Spleen (tissue), 11 donors: ENCODE measurements at regions not wholly inside any gene's neighbourhood (a gene's known extent, or its start where the extent isn't known, plus 50 kb on each side); places are given as distances from the start of the nearest gene placed in this dataset.
A peak's percentile ranks its signal among the peaks of the same experiment; 100 is the strongest.
"Not testable (repeated sequence)": the region's sequence is repeated elsewhere in the genome, so short reads cannot be mapped to it uniquely, and the experiment has no call there.

Experiments used
- DNase-seq: peaks from one replicate; pipeline ENCODE4 v3.0.0-alpha.2; 2020
- H3K27ac ChIP-seq, 8 donors: fragments of 200-600 bp; sonication (generic) in 7 of 8; 1 replicate in 4 of 8; 2 replicates in 4 of 8; pipeline versions ENCODE4 v1.5.0 to v1.8.0; 2016 to 2021; ENCODE audit warnings: inconsistent platforms in 4 of 8, mild to moderate bottlenecking in 4 of 8, moderate library complexity in 1 of 8
- H3K27me3 ChIP-seq, 7 donors: fragments of 200-600 bp; sonication (generic) in 6 of 7; replicated peaks in 1 of 7; 1 replicate in 4 of 7; 2 replicates in 3 of 7; pipeline versions ENCODE4 v1.5.0 to v1.8.0; 2016 to 2021; ENCODE audit warnings: inconsistent platforms in 3 of 7, mild to moderate bottlenecking in 1 of 7
- H3K36me3 ChIP-seq, 6 donors: fragments of 200-600 bp; sonication (generic) in 5 of 6; 1 replicate in 4 of 6; 2 replicates in 2 of 6; pipeline versions ENCODE4 v1.5.0 to v1.8.0; 2016 to 2021; ENCODE audit warnings: inconsistent platforms in 2 of 6
- H3K4me1 ChIP-seq, 6 donors: fragments of 200-600 bp; sonication (generic) in 5 of 6; 1 replicate in 3 of 6; 2 replicates in 3 of 6; pipeline versions ENCODE4 v1.5.0 to v1.8.0; 2016 to 2021; ENCODE audit warnings: inconsistent platforms in 3 of 6
- H3K4me3 ChIP-seq, 8 donors: fragments of 200-600 bp; sonication (generic) in 7 of 8; 1 replicate in 4 of 8; 2 replicates in 4 of 8; pipeline versions ENCODE4 v1.5.0 to v1.8.0; 2016 to 2021; ENCODE audit warnings: inconsistent platforms in 4 of 8, mild to moderate bottlenecking in 4 of 8, moderate library complexity in 2 of 8
- H3K9me3 ChIP-seq, 8 donors: fragments of 200-600 bp; sonication (generic) in 7 of 8; 1 replicate in 4 of 8; 2 replicates in 4 of 8; pipeline versions ENCODE4 v1.5.0 to v1.8.0; 2016 to 2021; ENCODE audit warnings: inconsistent platforms in 4 of 8
- POLR2A ChIP-seq, 3 donors: fragments of 450-650 bp; IDR thresholded peaks; one replicate each; pipeline ENCODE4 v1.5.1; 2017; ENCODE audit warnings: antibody characterized with exemption in 3 of 3, mild to moderate bottlenecking in 1 of 3
- POLR2AphosphoS5 ChIP-seq, 3 donors: sonication (generic); formaldehyde crosslinking; IDR thresholded peaks; one replicate each; pipeline ENCODE4 v1.5.1; 2017; ENCODE audit warnings: antibody characterized with exemption in 3 of 3
- WGBS, 5 donors: extraction: QIAGEN DNeasy Blood & Tissue Kit in 3 of 5; methylation state at CpG; one replicate each; pipeline versions ENCODE4 v1.1.5 to v1.1.7; 2013 to 2018; 5-methylcytosine and 5-hydroxymethylcytosine counted together
- intact Hi-C: fragments of 100-400 bp; cut with DNase I; formaldehyde crosslinking; loops from one replicate; pipeline ENCODE4 v1.15.0; 2023; ENCODE audit warnings: low total_unique reads
- TF ChIP-seq, protein P1 (sequence below), 11 experiments: fragments of 200-600 bp in 7 of 11; fragments of 450-650 bp in 4 of 11; sonication (generic) in 4 of 11; IDR thresholded peaks in 8 of 11; conservative IDR thresholded peaks in 3 of 11; 1 replicate in 7 of 11; 2 replicates in 4 of 11; pipeline versions ENCODE4 v1.4.0 to v1.8.0; 2016 to 2021; ENCODE audit warnings: antibody characterized with exemption in 11 of 11, inconsistent platforms in 4 of 11, mild to moderate bottlenecking in 1 of 11
- donor health status: healthy with polysubstance abuse.
- donor health status: DM: no; HTN: no; CAD: no; lungs with moderate emphysema.
- donor health status: DM: no; HTN: no; CAD: no.
- donor health status: Bipolar disorder and iron deficiency.
- donor health status: healthy.
- donor health status: DM: no; HTN: no; CAD: no.
- donor health status: DM: yes; HTN: yes; CAD: no.

GRCh38 chr6:140445474-140446004 lies 1071.1 kb upstream of the CITED2 start:
- Histone ChIP-seq H3K9me3 (no peaks in the 10 kb centered on the region), H3K27me3 (no peaks in the 10 kb centered on the region), H3K4me3 (no peak overlapping the region), H3K4me1 (peaks cover 0 to 12% (median 0%) of the 10 kb centered on the region in 6 donors), H3K27ac (peak overlapping the region in 1 of 8 donors; percentile 12), H3K36me3 (no peaks in the 10 kb centered on the region)
- no peak for DNase-seq
- TF ChIP-seq, protein P1, sequence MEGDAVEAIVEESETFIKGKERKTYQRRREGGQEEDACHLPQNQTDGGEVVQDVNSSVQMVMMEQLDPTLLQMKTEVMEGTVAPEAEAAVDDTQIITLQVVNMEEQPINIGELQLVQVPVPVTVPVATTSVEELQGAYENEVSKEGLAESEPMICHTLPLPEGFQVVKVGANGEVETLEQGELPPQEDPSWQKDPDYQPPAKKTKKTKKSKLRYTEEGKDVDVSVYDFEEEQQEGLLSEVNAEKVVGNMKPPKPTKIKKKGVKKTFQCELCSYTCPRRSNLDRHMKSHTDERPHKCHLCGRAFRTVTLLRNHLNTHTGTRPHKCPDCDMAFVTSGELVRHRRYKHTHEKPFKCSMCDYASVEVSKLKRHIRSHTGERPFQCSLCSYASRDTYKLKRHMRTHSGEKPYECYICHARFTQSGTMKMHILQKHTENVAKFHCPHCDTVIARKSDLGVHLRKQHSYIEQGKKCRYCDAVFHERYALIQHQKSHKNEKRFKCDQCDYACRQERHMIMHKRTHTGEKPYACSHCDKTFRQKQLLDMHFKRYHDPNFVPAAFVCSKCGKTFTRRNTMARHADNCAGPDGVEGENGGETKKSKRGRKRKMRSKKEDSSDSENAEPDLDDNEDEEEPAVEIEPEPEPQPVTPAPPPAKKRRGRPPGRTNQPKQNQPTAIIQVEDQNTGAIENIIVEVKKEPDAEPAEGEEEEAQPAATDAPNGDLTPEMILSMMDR (IDR thresholded peaks at IDR 0.05 in 8 of 11, conservative IDR thresholded peaks at IDR 0.05 in 3 of 11) = no peak
- no peak for TF ChIP-seq POLR2A (IDR thresholded peaks at IDR 0.05)
- no peak for TF ChIP-seq POLR2AphosphoS5 (IDR thresholded peaks at IDR 0.05)
- 44 to 78% (median 60%) methylated on average over 3 of the region's 3 CpGs for WGBS, 5 donors
- intact Hi-C loops = loop anchor here (10.0 kb wide), 1 partner anchor 571 kb away; no protein-coding TSS in a partner anchor

- H3K36me3 ChIP-seq, H3K27ac ChIP-seq, H3K4me3 ChIP-seq, H3K9me3 ChIP-seq, DNase-seq, H3K27me3 ChIP-seq: not testable (repeated sequence)
- intact Hi-C loops = loop anchor here (5.0 to 10.0 kb wide), 2 partner anchors 568 to 1071 kb away; partner anchors contain the start of gene CITED2
- whole genome bisulfite sequencing, 5 donors = 87 to 98% (median 92%) methylated on average over 7 of the region's 7 CpGs
- peaks cover 0 to 15% (median 0%) of the 10 kb centered on the region in 6 donors for H3K4me1 ChIP-seq
Observed at GRCh38 chr6:140443112-140443511, 1068.7 kb upstream of the CITED2 start.

DNA sequence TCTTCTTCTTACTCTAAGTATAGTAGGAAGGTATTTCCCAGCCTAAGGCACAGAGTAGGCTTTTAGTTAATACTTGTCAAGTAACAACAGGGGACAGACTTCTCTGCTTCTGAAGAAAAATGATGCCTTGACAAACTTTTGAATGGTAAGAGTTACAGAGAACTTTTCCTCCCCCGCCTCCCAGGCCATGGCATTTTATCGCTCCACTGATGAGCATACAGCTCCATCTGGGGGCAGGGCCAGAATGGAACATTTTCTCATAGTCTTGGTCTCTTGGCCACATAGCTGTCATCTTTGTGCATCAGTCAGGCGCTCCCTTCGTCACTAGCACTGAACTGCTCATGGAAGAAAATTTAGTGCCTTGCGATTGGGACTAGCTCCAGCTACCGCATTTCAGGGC lies 1066.8 kb upstream of the CITED2 start:
- TF ChIP-seq, protein P1 (IDR thresholded peaks at IDR 0.05 in 8 of 11, conservative IDR thresholded peaks at IDR 0.05 in 3 of 11) = peak in 9 of 11 experiments; percentile 7 to 61 (median 44)
- TF ChIP-seq POLR2A (IDR thresholded peaks at IDR 0.05) (no peak), POLR2AphosphoS5 (IDR thresholded peaks at IDR 0.05) (no peak)
- peak overlapping the region in 2 of 8 donors; percentile 19 to 24 for H3K27ac ChIP-seq
- H3K36me3 ChIP-seq = no peaks in the 10 kb centered on the region
- no peaks in the 10 kb centered on the region for H3K27me3 ChIP-seq
- intact Hi-C loops = loop anchor here (5.0 to 10.0 kb wide), 2 partner anchors 566 to 1069 kb away; partner anchors contain the start of gene CITED2
- peaks cover 0 to 15% (median 0%) of the 10 kb centered on the region in 6 donors for H3K4me1 ChIP-seq
- 60 to 74% (median 67%) methylated on average over 6 of the region's 6 CpGs for WGBS, 5 donors
- no peak overlapping the region for H3K4me3 ChIP-seq
- no peaks in the 10 kb centered on the region for H3K9me3 ChIP-seq
- DNase-seq = peak; percentile 73

DNA sequence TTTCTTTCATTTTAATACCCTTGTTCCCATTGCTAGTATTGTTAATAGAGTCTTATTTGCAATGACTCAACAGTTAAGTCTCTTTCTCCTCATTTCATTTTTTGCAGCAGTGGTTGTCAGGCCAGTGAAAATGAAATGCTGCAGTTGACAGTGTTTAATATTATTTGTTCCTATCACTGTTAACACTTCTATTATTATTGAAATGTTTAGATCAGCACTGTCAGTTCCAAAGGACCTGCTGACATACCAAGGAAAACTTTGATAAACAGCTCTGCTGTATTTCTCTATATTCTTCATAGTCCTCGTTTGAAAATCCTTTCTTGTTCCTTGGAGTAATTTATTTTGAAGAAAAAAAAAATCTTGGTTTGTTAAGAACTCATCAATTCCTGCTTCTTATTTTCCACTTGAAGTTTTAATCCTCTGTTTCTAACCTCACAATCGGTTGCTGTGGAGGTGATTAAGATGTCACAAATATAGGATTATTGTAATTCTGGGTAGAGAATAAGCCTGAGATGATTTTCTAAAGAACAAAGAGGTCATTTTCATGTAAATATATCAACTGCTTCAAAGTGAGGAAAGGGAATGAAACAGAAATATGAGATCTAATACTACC lies 1065.9 kb upstream of the CITED2 start:
- H3K36me3 ChIP-seq = no peaks in the 10 kb centered on the region
- peak overlapping the region in 2 of 8 donors; percentile 13 to 19 for H3K27ac ChIP-seq
- no peaks in the 10 kb centered on the region for H3K27me3 ChIP-seq
- H3K4me1 ChIP-seq = peaks cover 0 to 13% (median 0%) of the 10 kb centered on the region in 6 donors
- H3K4me3 ChIP-seq = no peak overlapping the region
- TF ChIP-seq, protein P1 (IDR thresholded peaks at IDR 0.05 in 8 of 11, conservative IDR thresholded peaks at IDR 0.05 in 3 of 11) = no peak
- TF ChIP-seq POLR2AphosphoS5 (IDR thresholded peaks at IDR 0.05) = no peak
- TF ChIP-seq POLR2A (IDR thresholded peaks at IDR 0.05) = no peak
- H3K9me3 ChIP-seq = no peaks in the 10 kb centered on the region
- 65 to 87% (median 73%) methylated on average over 2 of the region's 2 CpGs for whole genome bisulfite sequencing, 5 donors
- DNase-seq = no peak
- intact Hi-C loops = loop anchor here (5.0 to 10.0 kb wide), 2 partner anchors 566 to 1068 kb away; partner anchors contain the start of gene CITED2
